ENCODE measurements at regions not wholly inside any gene's neighbourhood (a gene's known extent, or its start where the extent isn't known, plus 50 kb on each side); places are given as distances from the start of the nearest gene placed in this dataset.
"Not testable (repeated sequence)": the region's sequence is repeated elsewhere in the genome, so short reads cannot be mapped to it uniquely, and the experiment has no call there.

- no peak for TF ChIP-seq JUND (IDR thresholded peaks at IDR 0.05; ENCODE audit: low read depth)
- in situ Hi-C loops (cut with HindIII; ENCODE audit: low pct_unique_long_range_greater_than_20kb, low sequenced_read_pairs), result no loop called here
- DNase-seq (ENCODE audit: low read depth in 1 of 2, low spot score in 1 of 2), result no peak
These were observed 62.0 kb upstream of the SRRM3 start for GRCh38 chr7:76139670-76140069.

- DNase-seq (ENCODE audit: low read depth in 1 of 2, low spot score in 1 of 2); in situ Hi-C loops (cut with HindIII; ENCODE audit: low pct_unique_long_range_greater_than_20kb, low sequenced_read_pairs): not testable (repeated sequence)
These were observed 61.4 kb upstream of the SRRM3 start for GRCh38 chr7:76140259-76140658.

- DNase-seq (ENCODE audit: low read depth in 1 of 2, low spot score in 1 of 2), result no peak
- in situ Hi-C loops (cut with HindIII; ENCODE audit: low pct_unique_long_range_greater_than_20kb, low sequenced_read_pairs), result no loop called here
- TF ChIP-seq JUND (IDR thresholded peaks at IDR 0.05; ENCODE audit: low read depth), result no peak
These were observed 58.8 kb upstream of the SRRM3 start for GRCh38 chr7:76142861-76143260.

- DNase-seq (ENCODE audit: low read depth in 1 of 2, low spot score in 1 of 2); in situ Hi-C loops (cut with HindIII; ENCODE audit: low pct_unique_long_range_greater_than_20kb, low sequenced_read_pairs): not testable (repeated sequence)
These were observed 56.9 kb upstream of the SRRM3 start for GRCh38 chr7:76144664-76145270.

GRCh38 chr7:76146374-76146773, 55.3 kb upstream of the SRRM3 start:
- in situ Hi-C loops (cut with HindIII; ENCODE audit: low pct_unique_long_range_greater_than_20kb, low sequenced_read_pairs), result no loop called here
- DNase-seq (ENCODE audit: low read depth in 1 of 2, low spot score in 1 of 2), result no peak
- no peak for TF ChIP-seq JUND (IDR thresholded peaks at IDR 0.05; ENCODE audit: low read depth)

GRCh38 chr7:76148947-76149346, 52.7 kb upstream of the SRRM3 start:
- DNase-seq (ENCODE audit: low read depth in 1 of 2, low spot score in 1 of 2); in situ Hi-C loops (cut with HindIII; ENCODE audit: low pct_unique_long_range_greater_than_20kb, low sequenced_read_pairs): not testable (repeated sequence)

- in situ Hi-C loops (cut with HindIII; ENCODE audit: low pct_unique_long_range_greater_than_20kb, low sequenced_read_pairs), result no loop called here
- no peak for DNase-seq (ENCODE audit: low read depth in 1 of 2, low spot score in 1 of 2)
- no peak for TF ChIP-seq JUND (IDR thresholded peaks at IDR 0.05; ENCODE audit: low read depth)
These were observed 51.6 kb upstream of the SRRM3 start for GRCh38 chr7:76149847-76150691.
